ENCODE measurements at regions not wholly inside any gene's neighbourhood (a gene's known extent, or its start where the extent isn't known, plus 50 kb on each side); places are given as distances from the start of the nearest gene placed in this dataset.

DNA sequence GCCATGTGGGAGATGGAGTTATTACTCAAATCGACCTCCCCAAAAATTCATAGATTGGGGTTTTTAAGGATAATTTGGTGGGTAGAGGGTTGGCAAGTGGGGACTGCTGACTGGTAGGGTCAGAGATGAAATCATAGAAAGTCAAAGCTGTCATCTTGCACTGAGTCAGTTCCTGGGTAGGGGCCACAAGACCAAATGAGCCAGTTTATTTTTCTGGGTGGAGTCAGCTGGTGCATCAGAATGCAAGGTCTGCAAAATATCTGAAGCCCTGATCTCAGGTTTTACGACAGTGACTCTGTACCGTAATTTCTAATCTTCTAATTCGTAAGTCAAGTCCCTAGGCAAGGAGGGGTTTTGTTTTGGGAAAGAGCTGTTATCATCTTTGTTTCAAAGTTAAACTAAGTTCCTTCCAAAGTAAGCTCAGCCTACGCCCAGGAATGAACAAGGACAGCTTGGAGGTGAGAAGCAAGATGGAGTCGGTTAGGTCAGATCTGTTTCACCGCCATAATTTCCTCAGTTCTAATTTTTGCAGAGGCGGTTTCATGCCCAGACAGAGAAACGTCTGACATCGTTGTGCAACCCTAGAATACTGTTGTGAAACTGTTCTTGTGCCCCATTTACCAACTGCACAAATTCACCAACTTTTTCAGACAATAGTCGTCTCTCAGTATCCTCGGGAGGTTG is 104.5 kb upstream of the SFSWAP start:
- H3K36me3 ChIP-seq (ENCODE audit: control insufficient read depth in 3 of 3, insufficient read depth in 2 of 3, low read depth in 1 of 3, low read length in 3 of 3) = no peaks in the 10 kb centered on the region
- H3K27ac ChIP-seq (ENCODE audit: low read depth in 1 of 3, low read length in 2 of 3) = no peak overlapping the region
- peaks cover 0 to 11% (median 0%) of the 10 kb centered on the region in 3 donors for H3K27me3 ChIP-seq (ENCODE audit: control insufficient read depth in 3 of 3, insufficient read depth in 3 of 3, low read length in 3 of 3)
- no peak overlapping the region for H3K4me3 ChIP-seq (ENCODE audit: low read depth in 1 of 3, low read length in 3 of 3)
- WGBS, 3 donors = 66 to 82% (median 69%) methylated on average over 12 of the region's 12 CpGs
- DNase-seq (no peak), FAIRE-seq (no peak)
- H3K9me3 ChIP-seq (ENCODE audit: control insufficient read depth in 2 of 2, insufficient read depth in 1 of 2, low read depth in 1 of 2, low read length in 1 of 2) = peaks cover 0 to 2% of the 10 kb centered on the region in 2 donors
- no peaks in the 10 kb centered on the region for H3K4me1 ChIP-seq (ENCODE audit: control insufficient read depth in 3 of 3, insufficient read depth in 2 of 3, low read depth in 1 of 3, low read length in 2 of 3)

DNA sequence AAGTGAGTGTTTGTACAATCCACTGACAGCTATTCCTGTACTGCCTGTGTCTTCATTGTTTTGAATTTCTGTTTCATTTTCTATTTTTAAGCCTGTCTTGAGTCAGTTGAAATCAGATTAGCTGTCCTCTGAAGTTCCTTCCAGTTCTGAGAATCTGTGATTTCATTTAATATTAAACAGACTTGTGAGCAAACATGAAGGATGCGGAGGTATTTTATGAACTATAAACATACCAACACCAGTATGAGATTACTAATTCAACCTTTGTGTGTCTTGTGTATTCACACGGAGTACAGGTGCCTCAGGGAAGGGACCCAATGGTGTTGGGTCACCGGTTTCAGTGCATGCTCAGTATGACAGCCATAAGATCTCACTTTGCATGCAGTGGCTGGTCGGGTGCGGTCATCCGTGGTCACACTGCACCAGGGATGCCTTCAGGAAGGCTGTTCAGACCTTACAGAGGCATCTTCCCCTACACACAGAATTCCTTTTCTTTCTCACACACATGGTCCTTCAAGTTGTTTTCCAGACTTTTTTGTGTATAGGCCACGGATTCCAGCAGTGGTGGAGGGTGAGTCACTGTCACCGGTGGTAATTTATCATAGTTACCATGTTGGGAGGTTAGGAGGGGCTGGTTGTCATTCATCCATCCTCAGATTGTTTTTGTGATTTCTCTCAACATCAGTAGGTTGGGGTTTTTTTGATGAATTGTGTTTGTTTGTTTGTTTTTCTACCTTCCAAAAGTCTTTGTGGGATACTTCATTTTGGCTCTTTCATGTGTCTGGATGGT is 103.0 kb upstream of the SFSWAP start:
- 54 to 55% (median 55%) methylated on average over 8 of the region's 8 CpGs for WGBS, 3 donors
- Histone ChIP-seq H3K36me3 (ENCODE audit: control insufficient read depth in 3 of 3, insufficient read depth in 2 of 3, low read depth in 1 of 3, low read length in 3 of 3) (no peaks in the 10 kb centered on the region), H3K27me3 (ENCODE audit: control insufficient read depth in 3 of 3, insufficient read depth in 3 of 3, low read length in 3 of 3) (peaks cover 0 to 11% (median 2%) of the 10 kb centered on the region in 3 donors), H3K4me3 (ENCODE audit: low read depth in 1 of 3, low read length in 3 of 3) (no peak overlapping the region), H3K9me3 (ENCODE audit: control insufficient read depth in 2 of 2, insufficient read depth in 1 of 2, low read depth in 1 of 2, low read length in 1 of 2) (peaks cover 0 to 2% of the 10 kb centered on the region in 2 donors), H3K4me1 (ENCODE audit: control insufficient read depth in 3 of 3, insufficient read depth in 2 of 3, low read depth in 1 of 3, low read length in 2 of 3) (no peaks in the 10 kb centered on the region), H3K27ac (ENCODE audit: low read depth in 1 of 3, low read length in 2 of 3) (peak overlapping the region in 1 of 3 donors; percentile 0)
- FAIRE-seq (no peak), DNase-seq (no peak)

DNA sequence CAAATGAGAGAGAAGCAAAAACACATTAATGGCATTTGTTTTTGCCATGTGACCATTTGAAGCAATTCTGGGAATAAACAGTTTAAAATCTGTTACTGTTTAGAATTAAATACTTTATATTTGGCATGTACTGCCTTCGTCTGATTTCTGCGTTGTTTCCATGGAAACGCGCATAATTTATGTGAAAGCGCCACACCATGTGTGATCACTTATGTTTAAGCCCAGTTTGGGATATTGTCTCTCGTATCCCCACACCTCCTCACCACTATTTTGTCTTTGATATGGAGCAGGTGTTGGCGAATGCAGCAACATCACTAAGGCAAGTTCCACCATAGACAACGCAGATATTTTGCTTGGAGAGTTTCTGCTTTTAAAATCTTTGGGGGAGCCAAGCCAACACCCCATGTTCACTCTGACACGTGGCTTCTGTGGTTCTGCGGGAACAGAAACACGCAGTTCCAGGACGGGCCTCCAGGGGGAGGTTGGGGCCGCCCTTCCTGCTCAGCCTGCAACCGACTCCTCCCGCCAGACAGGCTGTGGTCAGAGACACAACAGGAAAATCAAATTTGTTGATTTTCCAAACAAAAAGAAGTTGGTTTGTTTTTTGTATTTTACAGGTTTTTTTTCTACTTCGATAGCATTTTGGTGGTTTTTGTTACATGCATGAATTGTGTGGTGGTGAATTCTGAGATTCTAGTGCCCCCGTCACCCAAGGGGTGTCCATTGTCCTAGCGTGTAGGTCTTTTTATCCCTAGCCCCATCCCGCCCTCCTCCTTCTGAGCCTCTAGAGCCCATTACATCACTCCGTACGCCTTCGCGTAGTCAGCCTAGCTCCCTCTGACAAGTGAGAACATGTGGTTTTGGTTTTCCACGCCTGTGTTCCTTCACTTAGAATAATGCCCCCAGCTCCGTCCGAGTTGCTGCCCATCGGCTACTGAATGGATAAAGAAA is 101.9 kb upstream of the SFSWAP start:
- WGBS, 3 donors = 39 to 48% (median 47%) methylated on average over 27 of the region's 27 CpGs
- Histone ChIP-seq H3K36me3 (ENCODE audit: control insufficient read depth in 3 of 3, insufficient read depth in 2 of 3, low read depth in 1 of 3, low read length in 3 of 3) (no peaks in the 10 kb centered on the region), H3K27ac (ENCODE audit: low read depth in 1 of 3, low read length in 2 of 3) (no peak overlapping the region), H3K4me3 (ENCODE audit: low read depth in 1 of 3, low read length in 3 of 3) (no peak overlapping the region), H3K9me3 (ENCODE audit: control insufficient read depth in 2 of 2, insufficient read depth in 1 of 2, low read depth in 1 of 2, low read length in 1 of 2) (no peaks in the 10 kb centered on the region), H3K4me1 (ENCODE audit: control insufficient read depth in 3 of 3, insufficient read depth in 2 of 3, low read depth in 1 of 3, low read length in 2 of 3) (no peaks in the 10 kb centered on the region), H3K27me3 (ENCODE audit: control insufficient read depth in 3 of 3, insufficient read depth in 3 of 3, low read length in 3 of 3) (peaks cover 0 to 7% (median 2%) of the 10 kb centered on the region in 3 donors)
- DNase-seq (peak; percentile 59 to 71), FAIRE-seq (no peak)

DNA sequence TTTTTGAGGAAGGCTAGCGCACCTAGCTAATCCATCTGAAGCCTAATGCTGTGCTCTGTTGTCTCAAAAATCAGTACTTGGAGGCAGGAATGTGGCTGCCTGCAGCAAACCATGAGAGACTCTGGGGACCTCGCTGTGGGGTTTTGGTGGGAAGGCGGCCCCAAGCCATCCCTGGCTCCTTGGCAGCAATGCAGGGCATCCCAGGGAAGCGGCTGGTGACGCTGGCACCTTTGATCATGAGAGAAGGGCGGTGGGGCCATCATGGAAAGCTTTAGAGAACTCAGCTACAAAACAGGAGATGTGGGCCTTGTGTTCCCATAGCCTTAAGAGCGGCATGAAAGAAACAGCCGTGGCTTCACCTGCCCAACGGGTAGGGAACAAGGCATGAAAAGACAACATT is 101.1 kb upstream of the SFSWAP start:
- FAIRE-seq (no peak), DNase-seq (no peak)
- Histone ChIP-seq H3K27ac (ENCODE audit: low read depth in 1 of 3, low read length in 2 of 3) (no peak overlapping the region), H3K4me3 (ENCODE audit: low read depth in 1 of 3, low read length in 3 of 3) (no peak overlapping the region), H3K9me3 (ENCODE audit: control insufficient read depth in 2 of 2, insufficient read depth in 1 of 2, low read depth in 1 of 2, low read length in 1 of 2) (no peaks in the 10 kb centered on the region), H3K27me3 (ENCODE audit: control insufficient read depth in 3 of 3, insufficient read depth in 3 of 3, low read length in 3 of 3) (peaks cover 0 to 5% (median 2%) of the 10 kb centered on the region in 3 donors), H3K36me3 (ENCODE audit: control insufficient read depth in 3 of 3, insufficient read depth in 2 of 3, low read depth in 1 of 3, low read length in 3 of 3) (no peaks in the 10 kb centered on the region), H3K4me1 (ENCODE audit: control insufficient read depth in 3 of 3, insufficient read depth in 2 of 3, low read depth in 1 of 3, low read length in 2 of 3) (no peaks in the 10 kb centered on the region)
- WGBS, 3 donors = 87 to 93% (median 88%) methylated on average over 9 of the region's 9 CpGs

DNA sequence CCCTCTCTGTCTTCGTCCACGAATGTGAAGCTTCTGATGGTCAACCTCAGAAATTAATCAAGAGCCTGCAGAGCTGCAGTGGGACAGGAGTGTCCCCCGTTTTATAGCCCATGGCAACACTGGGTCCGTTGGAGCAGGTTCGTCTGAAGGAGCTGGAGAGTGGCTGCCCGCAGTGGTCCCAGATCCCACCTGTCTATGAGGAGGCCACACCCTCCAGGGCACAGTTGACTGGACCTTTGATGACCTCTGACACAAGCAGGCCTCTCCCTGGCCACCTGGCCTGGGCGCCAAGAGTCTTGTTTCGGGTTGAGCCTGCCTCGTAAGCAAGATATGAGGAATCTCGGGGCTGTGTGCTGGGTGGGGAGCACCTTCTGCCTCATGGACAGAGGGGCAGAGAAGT is 100.7 kb upstream of the SFSWAP start:
- FAIRE-seq = no peak
- Histone ChIP-seq H3K27ac (ENCODE audit: low read depth in 1 of 3, low read length in 2 of 3) (no peak overlapping the region), H3K4me3 (ENCODE audit: low read depth in 1 of 3, low read length in 3 of 3) (no peak overlapping the region), H3K27me3 (ENCODE audit: control insufficient read depth in 3 of 3, insufficient read depth in 3 of 3, low read length in 3 of 3) (peaks cover 0 to 4% (median 2%) of the 10 kb centered on the region in 3 donors), H3K36me3 (ENCODE audit: control insufficient read depth in 3 of 3, insufficient read depth in 2 of 3, low read depth in 1 of 3, low read length in 3 of 3) (no peaks in the 10 kb centered on the region), H3K9me3 (ENCODE audit: control insufficient read depth in 2 of 2, insufficient read depth in 1 of 2, low read depth in 1 of 2, low read length in 1 of 2) (no peaks in the 10 kb centered on the region), H3K4me1 (ENCODE audit: control insufficient read depth in 3 of 3, insufficient read depth in 2 of 3, low read depth in 1 of 3, low read length in 2 of 3) (no peaks in the 10 kb centered on the region)
- WGBS, 3 donors = 81 to 87% (median 85%) methylated on average over 10 of the region's 10 CpGs
- no peak for DNase-seq

DNA sequence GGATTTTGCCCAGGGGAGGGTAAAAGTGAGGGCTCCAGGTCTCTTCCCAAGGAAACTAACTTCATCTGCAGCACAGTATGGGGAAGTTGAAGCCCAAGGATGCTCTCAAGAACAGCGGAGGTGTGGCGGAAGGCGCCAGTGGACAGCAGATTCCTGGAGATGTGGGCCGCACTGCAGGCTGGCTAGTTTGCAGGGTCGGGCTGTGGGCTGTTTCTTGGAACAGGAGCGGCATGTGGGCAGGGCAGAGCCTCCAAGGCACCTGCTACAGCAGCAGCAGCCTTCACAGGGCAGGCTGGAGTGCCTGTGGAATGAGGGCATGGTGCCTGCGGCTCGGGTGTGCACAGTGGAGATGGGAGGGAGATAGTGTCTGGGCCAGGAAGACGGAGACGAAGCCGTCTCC is 100.0 kb upstream of the SFSWAP start:
- FAIRE-seq = no peak
- Histone ChIP-seq H3K27me3 (ENCODE audit: control insufficient read depth in 3 of 3, insufficient read depth in 3 of 3, low read length in 3 of 3) (peaks cover 0 to 2% (median 0%) of the 10 kb centered on the region in 3 donors), H3K27ac (ENCODE audit: low read depth in 1 of 3, low read length in 2 of 3) (no peak overlapping the region), H3K9me3 (ENCODE audit: control insufficient read depth in 2 of 2, insufficient read depth in 1 of 2, low read depth in 1 of 2, low read length in 1 of 2) (no peaks in the 10 kb centered on the region), H3K36me3 (ENCODE audit: control insufficient read depth in 3 of 3, insufficient read depth in 2 of 3, low read depth in 1 of 3, low read length in 3 of 3) (no peaks in the 10 kb centered on the region), H3K4me3 (ENCODE audit: low read depth in 1 of 3, low read length in 3 of 3) (no peak overlapping the region), H3K4me1 (ENCODE audit: control insufficient read depth in 3 of 3, insufficient read depth in 2 of 3, low read depth in 1 of 3, low read length in 2 of 3) (no peaks in the 10 kb centered on the region)
- DNase-seq = no peak
- WGBS, 3 donors = 76 to 83% (median 77%) methylated on average over 11 of the region's 11 CpGs

DNA sequence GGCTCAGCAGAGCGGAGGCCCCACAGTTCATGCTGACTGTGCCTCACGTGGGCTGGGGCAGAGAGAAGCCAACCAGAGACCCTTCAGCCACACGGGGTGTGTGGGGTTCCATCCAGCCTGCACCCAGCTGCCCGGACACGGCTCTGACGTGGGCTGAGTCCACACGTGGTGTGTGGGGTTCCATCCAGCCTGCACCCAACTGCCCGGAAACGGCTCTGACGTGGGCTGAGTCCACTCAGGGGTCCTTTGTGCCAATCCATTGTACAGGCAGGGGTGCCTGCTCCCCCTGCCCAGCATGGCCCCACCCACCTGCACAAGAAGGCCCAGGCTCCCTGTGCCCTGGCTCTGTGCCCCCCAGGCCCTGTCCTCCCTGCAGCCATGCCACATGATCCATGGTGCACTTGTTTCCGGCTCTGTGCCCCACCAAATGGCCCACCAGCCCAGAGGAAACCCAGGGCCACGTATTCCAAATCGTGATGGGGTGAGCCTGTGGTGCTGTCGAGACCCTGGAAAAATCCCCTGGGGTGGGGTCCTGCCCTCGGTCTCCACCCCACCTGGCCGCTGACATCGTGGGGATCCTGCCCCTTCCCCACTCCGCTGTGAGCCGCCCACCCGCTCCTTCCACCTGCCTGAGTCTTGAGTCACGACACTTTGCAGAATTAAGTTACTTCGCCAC is 99.3 kb upstream of the SFSWAP start:
- H3K9me3 ChIP-seq (ENCODE audit: control insufficient read depth in 2 of 2, insufficient read depth in 1 of 2, low read depth in 1 of 2, low read length in 1 of 2) = no peaks in the 10 kb centered on the region
- H3K27ac ChIP-seq (ENCODE audit: low read depth in 1 of 3, low read length in 2 of 3) = no peak overlapping the region
- peaks cover 0 to 2% (median 0%) of the 10 kb centered on the region in 3 donors for H3K27me3 ChIP-seq (ENCODE audit: control insufficient read depth in 3 of 3, insufficient read depth in 3 of 3, low read length in 3 of 3)
- H3K36me3 ChIP-seq (ENCODE audit: control insufficient read depth in 3 of 3, insufficient read depth in 2 of 3, low read depth in 1 of 3, low read length in 3 of 3) = no peaks in the 10 kb centered on the region
- H3K4me3 ChIP-seq (ENCODE audit: low read depth in 1 of 3, low read length in 3 of 3) = no peak overlapping the region
- DNase-seq = no peak
- WGBS, 3 donors = 83 to 88% (median 86%) methylated on average over 22 of the region's 22 CpGs
- no peaks in the 10 kb centered on the region for H3K4me1 ChIP-seq (ENCODE audit: control insufficient read depth in 3 of 3, insufficient read depth in 2 of 3, low read depth in 1 of 3, low read length in 2 of 3)
- no peak for FAIRE-seq
